ENCODE measurements at regions not wholly inside any gene's neighbourhood (a gene's known extent, or its start where the extent isn't known, plus 50 kb on each side); places are given as distances from the start of the nearest gene placed in this dataset.
"Not testable (repeated sequence)": the region's sequence is repeated elsewhere in the genome, so short reads cannot be mapped to it uniquely, and the experiment has no call there.

- FAIRE-seq; DNase-seq (ENCODE audit: insufficient read length, low spot score): not testable (repeated sequence)
Measured at GRCh38 chr5:34188001-34188822, 145.2 kb upstream of the C1QTNF3 start.

- not testable (repeated sequence) for DNase-seq (ENCODE audit: insufficient read length, low spot score); FAIRE-seq
Measured at GRCh38 chr5:34189246-34189645, 146.2 kb upstream of the C1QTNF3 start.

DNA sequence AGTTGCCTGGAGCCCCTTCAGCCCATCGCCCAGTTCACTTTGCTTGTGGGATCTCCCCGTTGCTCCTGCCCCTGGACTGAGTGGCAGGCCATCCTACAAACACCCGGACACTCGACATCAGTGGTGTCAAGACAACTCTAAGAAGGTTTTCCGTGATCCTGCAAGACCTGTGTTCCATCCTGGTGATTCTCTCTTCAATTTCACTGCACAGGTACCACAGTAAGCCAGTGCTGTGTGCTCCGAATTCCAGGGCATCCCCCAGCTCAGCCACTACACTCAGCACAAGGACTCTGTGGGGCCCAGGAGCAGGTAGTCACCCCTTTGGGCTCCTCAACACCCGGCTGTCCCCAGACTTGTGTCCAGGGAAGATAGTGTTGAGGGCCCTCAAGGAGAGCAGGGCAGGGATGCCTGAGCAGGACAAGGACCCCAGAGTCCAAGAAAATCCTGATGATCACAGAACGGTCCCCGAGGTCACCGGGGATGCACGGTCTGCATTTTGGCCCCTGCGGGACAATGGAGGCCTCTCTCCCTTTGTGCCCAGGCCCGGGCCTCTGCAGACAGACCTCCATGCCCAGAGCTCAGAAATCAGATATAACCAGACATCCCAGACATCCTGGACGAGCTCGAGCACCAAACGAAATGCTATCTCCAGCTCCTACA, 146.9 kb upstream of the C1QTNF3 start:
- DNase-seq (ENCODE audit: insufficient read length, low spot score): not testable (repeated sequence)

DNA sequence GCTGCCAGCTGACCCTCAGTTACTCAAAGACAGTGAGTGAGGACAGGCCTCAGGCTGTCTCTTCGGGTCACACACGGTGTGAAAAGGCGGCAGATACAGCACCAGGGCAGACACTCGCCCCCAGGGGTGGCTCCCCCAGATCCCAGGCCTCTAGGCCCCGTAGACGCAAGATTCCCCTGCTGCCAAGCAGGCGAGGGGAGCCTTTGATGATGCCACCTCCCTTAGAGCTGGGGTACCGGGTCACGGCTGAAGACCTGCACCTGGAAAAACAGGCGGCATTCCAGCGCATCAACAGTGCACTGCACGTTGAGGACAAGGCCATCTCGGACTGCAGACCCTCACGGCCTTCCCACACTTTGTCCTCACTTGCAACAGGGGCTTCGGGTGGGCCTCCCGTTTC, 147.5 kb upstream of the C1QTNF3 start:
- FAIRE-seq; DNase-seq (ENCODE audit: insufficient read length, low spot score): not testable (repeated sequence)

More for the DNA sequence above, 146.9 kb upstream of the C1QTNF3 start:
- not testable (repeated sequence) for FAIRE-seq

GRCh38 chr5:34191279-34191744, 148.3 kb upstream of the C1QTNF3 start:
- FAIRE-seq; DNase-seq (ENCODE audit: insufficient read length, low spot score): not testable (repeated sequence)

DNA sequence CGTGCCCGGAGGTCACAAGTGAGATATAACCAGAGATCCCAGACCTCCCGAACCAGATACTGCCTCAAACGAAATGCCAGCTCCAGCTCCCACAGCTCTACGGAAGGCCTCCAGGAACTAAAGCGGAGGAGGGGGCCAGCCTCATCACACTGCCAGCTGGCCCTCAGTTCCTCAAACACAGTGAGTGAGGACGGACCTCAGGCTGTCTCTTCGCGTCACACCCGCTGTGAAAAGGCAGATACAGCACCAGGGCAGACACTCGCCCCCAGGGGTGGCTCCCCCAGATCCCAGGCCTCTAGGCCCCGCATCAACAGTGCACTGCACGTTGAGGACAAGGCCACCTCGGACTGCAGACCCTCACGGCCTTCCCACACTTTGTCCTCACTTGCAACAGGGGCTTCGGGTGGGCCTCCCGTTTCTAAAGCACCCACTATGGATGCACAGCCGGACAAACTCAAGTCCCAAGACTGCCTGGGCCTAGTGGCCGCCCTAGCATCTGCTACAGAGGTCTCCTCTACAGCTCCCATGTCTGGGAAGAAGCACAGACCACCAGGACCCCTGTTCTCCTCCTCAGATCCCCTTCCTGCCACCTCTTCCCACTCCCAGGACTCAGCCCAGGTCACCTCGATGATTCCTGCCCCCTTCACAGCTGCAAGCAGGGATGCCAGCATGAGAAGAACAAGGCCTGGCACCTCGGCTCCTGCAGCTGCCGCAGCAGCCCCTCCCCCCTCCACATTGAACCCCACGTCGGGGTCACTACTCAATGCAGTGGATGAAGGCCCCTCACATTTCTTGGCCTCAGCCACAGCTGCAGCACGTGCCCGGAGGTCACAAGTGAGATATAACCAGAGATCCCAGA, 149.3 kb upstream of the C1QTNF3 start:
- FAIRE-seq; DNase-seq (ENCODE audit: insufficient read length, low spot score): not testable (repeated sequence)

- FAIRE-seq; DNase-seq (ENCODE audit: insufficient read length, low spot score): not testable (repeated sequence)
Measured at GRCh38 chr5:34192923-34193262, 149.9 kb upstream of the C1QTNF3 start.

GRCh38 chr5:34193297-34193696, 150.3 kb upstream of the C1QTNF3 start:
- not testable (repeated sequence) for DNase-seq (ENCODE audit: insufficient read length, low spot score); FAIRE-seq

- not testable (repeated sequence) for DNase-seq (ENCODE audit: insufficient read length, low spot score); FAIRE-seq
Measured at GRCh38 chr5:34193804-34194203, 150.8 kb upstream of the C1QTNF3 start.

- FAIRE-seq; DNase-seq (ENCODE audit: insufficient read length, low spot score): not testable (repeated sequence)
Measured at GRCh38 chr5:34196091-34196490, 153.1 kb upstream of the C1QTNF3 start.

GRCh38 chr5:34205347-34205746, 162.3 kb upstream of the C1QTNF3 start:
- not testable (repeated sequence) for FAIRE-seq; DNase-seq (ENCODE audit: insufficient read length, low spot score)

DNA sequence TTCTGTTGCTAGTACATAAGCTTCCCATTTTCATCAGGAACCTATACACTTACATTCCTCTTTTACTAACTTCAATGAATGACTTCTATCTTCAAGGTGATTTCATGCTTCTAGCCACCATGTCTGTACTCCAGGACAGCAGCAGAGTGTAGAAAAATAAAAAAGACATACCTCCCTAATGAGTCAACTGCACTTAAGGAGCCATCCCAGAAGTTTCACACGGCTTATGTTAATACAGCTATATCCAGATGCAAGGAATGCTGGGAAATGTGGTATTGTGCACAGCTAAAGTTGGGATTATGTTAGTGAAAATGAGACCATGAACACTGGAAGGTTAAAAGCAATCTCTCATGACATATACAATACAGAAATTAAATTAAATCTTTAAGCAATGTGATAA, 174.4 kb upstream of the C1QTNF3 start:
- not testable (repeated sequence) for DNase-seq (ENCODE audit: insufficient read length, low spot score)
- peak; percentile 92 for FAIRE-seq

DNA sequence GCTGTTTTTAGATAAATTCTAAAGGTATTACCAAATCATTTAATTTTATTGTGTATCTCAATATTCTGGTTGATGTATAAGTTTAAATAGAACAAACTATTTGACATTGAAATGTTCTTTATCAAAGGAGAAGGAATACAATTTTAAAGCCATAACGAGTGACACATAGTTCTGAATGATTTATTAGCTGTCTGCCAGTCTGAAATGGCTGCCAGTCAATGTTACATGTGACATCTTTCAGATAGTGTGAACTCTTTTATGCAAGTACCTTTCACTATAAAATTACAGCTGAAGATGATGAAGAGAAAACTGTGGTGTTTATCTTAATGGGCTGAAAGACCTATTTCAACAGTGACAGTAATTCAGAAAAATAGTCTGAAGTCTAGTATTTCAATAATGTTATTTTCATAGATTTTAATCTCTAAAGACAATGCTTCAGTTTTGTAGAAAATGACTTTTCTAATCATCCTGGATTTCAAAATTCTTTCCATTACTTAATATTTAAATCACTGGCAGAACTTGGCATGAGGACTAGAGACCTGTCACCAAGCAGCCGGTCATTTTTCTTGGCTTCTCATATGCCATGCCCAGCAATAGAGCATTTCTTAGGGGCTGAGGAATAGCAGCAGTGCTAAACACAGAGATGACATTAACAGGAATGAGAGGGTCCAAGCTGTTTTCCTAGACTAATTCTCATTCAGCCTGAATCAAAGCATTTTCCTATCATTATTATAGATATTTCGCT, 178.5 kb upstream of the C1QTNF3 start:
- DNase-seq (ENCODE audit: insufficient read length, low spot score); FAIRE-seq: not testable (repeated sequence)

GRCh38 chr5:34223158-34223557, 180.1 kb upstream of the C1QTNF3 start:
- FAIRE-seq; DNase-seq (ENCODE audit: insufficient read length, low spot score): not testable (repeated sequence)

DNA sequence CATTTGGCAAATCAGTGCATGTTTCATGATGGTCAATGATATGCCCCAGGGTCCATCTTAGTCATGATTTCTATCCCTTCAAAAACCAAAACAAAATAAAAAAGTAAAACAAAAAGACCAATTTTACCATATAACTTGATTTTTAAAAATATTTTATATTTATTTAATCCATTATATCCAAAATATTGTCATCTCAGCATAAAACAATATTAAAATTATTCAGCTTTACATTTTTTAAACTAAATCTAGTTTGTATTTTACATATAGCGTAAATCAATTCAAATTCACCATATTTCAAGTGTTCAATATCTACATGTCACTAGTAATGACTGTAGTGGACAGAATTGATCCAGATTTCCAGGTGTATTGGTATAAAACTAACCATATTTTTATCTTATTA, 187.4 kb upstream of the C1QTNF3 start:
- not testable (repeated sequence) for FAIRE-seq; DNase-seq (ENCODE audit: insufficient read length, low spot score)

DNA sequence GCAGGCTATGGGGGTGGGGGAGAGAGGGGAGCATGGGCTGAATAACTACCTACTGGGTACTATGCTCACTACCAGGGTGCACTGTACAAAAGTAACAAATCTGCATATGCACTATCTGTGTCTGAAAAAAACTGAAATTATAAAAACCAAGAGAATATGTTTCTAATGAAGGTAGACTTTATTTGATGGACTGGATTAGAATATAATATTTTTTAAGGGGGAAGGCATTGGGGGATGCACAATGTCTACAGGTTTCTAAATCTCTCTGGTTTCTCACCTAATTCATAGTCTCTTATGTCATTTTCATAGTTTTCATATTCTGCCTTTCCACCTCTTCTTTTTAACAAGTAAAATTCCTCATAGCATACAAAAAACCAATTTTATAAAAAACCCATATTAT, 200.8 kb upstream of the C1QTNF3 start:
- FAIRE-seq; DNase-seq (ENCODE audit: insufficient read length, low spot score): not testable (repeated sequence)

DNA sequence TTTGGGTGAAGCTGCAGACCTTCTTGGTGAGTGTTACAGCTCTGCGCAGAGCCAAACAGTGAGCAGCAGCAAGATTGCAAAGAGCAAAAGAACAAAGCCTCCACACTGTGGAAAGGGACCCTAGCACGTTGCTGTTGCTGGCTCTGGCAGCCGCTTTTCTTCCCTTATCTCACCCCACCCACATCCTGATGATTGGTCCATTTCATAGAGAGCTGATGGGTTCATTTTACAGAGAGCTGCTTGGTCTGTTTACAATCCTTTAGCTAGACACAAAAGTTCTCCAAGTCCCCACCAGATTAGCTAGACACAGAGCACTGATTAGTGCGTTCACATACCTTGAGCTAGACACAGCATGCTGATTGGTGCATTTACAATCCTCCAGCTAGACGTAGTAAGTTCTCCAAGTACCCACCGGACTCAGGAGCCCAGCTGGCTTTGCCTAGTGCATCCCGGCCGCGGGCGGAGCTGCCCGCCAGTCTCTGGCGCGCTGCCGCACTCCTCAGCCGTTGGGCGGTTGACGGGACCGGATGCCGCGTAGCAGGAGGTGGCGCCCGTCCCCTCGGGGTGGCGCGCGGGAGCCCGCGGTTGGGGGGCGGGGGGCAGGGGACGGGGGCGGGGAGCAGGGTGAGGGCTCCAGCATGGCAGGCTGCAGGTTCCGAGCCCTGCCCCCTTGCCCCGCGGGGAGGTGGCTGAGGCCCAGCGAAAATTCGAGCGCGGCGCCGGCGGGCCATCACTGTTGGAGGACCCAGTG, 201.4 kb upstream of the C1QTNF3 start:
- DNase-seq (ENCODE audit: insufficient read length, low spot score); FAIRE-seq: not testable (repeated sequence)

DNA sequence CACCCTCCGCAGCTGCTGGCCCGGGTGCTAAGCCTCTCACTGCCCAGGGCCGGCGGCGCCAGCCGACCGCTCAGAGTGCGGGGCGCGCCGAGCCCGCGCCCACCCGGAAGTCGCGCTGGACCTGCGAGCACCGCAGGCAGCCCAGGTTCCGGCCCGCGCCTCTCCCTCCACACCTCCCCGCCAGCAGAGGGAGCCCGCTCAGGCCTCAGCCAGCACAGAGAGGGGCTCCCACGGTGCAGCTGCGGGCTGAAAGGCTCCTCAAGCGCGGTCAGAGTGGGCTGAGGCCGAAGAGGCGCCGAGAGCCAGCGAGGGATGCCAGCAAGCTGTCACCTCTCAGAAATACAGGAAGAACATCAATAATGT, 202.0 kb upstream of the C1QTNF3 start:
- FAIRE-seq: not testable (repeated sequence)

GRCh38 chr5:34245813-34246212, 202.8 kb upstream of the C1QTNF3 start:
- not testable (repeated sequence) for FAIRE-seq; DNase-seq (ENCODE audit: insufficient read length, low spot score)

More for the DNA sequence above, 202.0 kb upstream of the C1QTNF3 start:
- DNase-seq (ENCODE audit: insufficient read length, low spot score): not testable (repeated sequence)

Data from H54 (cell line).